Brain pericyte (primary cell): ENCODE measurements at regions not wholly inside any gene's neighbourhood (a gene's known extent, or its start where the extent isn't known, plus 50 kb on each side); places are given as distances from the start of the nearest gene placed in this dataset.
"Not testable (repeated sequence)": the region's sequence is repeated elsewhere in the genome, so short reads cannot be mapped to it uniquely, and the experiment has no call there.

Experiments used
- DNase-seq: peaks from one replicate; pipeline ENCODE4 v3.0.0-alpha.2; 2012; ENCODE audit warnings: low read depth, low spot score

- DNase-seq, result no peak
Measured at GRCh38 chr13:107678075-107678689, 537.2 kb downstream of the LIG4 start.

DNA sequence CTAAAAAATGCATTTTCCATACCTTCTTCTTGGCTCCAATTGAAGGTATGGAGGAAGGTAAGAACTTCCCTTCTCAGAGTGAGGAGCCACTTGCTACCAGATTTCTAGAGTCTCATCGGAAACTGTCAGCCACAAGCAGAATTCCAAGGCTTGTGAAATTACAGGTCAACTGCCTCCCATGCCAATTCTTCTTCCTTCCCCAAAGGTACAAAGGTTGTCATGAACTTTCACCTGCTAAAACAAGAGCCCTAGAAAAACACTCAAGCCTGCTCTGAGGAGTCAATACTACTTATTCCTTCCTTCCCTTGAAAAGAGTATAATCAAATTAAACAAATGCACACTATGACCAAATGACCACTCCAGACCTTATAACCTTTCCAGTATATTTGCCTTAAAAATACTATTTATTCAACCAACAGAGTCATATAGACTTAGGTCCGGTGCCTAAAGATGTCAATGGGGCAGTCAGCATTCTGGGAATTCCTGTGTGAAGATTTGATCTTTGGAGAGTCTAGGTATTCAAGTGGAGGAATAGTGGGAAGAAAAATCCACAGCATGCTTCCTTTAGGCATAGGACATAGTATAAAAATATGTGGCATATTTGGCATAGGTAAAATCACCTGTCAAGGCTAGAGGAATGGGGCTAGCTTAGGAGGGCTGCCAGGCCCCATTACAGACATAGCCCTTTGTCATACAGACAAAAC lies 539.3 kb downstream of the LIG4 start:
- DNase-seq, result no peak

DNA sequence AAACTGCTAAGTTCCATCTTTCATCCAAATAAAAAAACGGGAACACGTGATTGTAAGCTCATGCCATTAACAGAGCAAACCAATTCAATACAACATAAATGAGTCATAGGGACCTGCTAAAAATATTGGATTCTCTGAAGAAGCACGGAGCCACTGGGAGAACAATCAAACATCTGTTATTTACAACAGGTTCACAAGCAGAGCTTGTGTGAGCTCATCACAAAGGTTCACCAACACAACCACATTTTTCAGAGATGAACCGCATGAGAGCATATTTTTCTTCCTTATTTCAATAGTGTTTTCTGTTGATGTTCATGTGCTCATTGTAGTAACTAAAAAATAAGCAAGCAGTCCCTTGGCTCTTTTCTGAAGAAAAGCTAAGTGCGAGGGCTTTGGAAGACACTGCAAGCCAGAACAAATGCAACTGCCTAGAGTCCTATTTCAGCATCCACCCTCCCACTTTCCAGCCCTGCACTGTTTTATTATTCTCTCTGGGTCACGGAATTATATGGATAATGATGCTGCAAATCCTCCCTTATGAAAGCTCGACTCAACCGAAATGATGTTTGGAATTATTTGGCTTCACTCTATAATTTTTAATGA lies 545.8 kb downstream of the LIG4 start:
- no peak for DNase-seq

GRCh38 chr13:107665926-107666458 lies 549.3 kb downstream of the LIG4 start:
- no peak for DNase-seq

- peak; percentile 11 for DNase-seq
Measured at GRCh38 chr13:107650081-107650701, 565.1 kb downstream of the LIG4 start.

GRCh38 chr13:107649079-107649478 lies 566.3 kb downstream of the LIG4 start:
- DNase-seq, result no peak

DNA sequence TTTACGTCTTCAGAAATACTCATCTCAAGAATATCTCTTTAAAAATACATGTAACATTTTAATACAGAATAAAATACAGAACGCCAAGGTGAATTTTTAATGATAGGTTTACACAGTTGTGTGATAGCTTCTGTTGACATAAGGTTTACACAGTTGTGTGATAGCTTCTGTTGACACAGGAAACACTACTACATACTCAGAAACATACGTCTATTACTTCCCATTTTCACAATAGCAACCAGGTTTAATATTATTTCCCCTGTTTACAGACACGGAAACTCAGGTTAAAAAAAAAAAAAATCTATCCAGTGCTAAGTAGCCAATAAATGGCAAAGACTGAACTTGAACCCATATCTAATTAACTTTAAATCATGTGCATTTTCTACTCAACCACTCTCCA lies 571.2 kb downstream of the LIG4 start:
- no peak for DNase-seq

- DNase-seq, result no peak
Measured at GRCh38 chr13:107643615-107644014, 571.7 kb downstream of the LIG4 start.

DNA sequence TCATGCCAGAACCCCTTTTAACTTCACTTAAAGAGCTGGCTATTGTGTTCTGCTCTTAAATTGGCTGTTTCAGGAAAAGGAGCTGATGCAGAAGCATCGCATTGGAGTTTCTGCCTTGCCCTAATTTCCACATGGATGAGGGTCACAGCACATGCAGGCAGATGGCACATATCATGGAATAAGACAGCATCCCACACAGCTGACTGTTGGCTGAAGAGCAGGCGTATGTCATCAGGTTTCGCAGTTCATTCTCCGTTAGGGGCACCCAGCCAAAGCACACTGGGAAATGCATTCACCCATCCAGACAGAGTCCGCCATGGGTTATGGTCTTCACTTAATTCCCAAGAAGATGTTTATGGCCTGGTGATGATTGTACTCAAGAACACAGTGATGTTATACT lies 572.5 kb downstream of the LIG4 start:
- DNase-seq, result no peak

- DNase-seq, result no peak
Measured at GRCh38 chr13:107641574-107641973, 573.8 kb downstream of the LIG4 start.

DNA sequence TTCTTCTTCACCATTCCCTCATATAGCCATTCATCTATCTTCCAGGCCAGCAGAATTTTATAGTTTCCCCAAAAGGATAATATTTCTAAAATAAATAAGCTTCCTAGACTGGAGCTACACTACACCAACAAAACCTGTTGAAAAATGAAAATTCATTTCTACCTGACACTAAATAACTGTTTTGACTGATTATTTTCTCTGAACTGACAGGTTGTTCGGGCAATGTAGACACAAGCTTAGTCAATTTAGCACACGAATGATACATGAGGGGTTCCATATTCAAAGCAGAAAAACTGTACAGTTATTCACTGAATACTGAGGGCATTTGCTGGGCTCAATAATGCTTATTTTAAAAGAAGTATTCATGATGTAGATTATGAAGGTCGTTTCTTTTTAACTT lies 589.7 kb downstream of the LIG4 start:
- DNase-seq, result no peak

DNA sequence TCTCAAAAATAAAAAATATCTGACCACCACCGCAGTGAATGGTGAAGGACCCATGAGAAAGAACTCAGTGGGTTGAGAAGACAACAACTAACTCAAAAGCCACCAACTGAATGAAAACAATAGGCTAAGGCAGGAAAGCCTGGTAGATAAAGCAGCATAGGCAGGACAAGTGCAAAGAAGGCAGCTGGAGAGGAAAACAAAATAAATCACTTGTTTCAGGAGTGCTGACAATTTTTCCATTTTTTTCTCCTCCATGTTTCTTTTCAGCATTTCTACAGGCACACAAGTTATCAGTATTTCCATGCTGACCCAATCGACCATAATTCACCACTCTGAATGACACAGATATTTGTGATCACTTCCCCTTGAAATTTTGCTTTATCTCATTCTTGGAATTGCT lies 597.8 kb downstream of the LIG4 start:
- no peak for DNase-seq

- DNase-seq, result no peak
Measured at GRCh38 chr13:107612376-107612775, 603.0 kb downstream of the LIG4 start.

DNA sequence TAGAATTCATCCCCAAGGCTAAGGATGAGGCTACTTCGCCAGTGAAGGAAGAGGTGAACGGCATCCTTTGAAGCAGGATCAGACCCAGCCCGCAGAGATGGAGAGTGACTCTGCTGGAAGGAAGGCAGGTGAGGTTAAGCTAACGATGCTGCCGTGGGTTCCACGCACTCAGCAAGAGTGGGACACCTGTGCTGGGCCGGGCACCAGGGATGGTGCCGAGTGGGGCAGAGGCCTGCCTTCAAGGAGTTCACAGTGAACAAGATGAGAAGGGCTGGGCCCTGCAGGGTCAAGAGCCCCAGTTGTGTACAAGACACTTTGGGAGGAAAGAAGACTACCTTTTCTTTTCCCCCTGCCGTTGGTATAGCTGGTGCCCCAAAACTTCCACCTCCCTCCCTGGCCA lies 606.6 kb downstream of the LIG4 start:
- no peak for DNase-seq

DNA sequence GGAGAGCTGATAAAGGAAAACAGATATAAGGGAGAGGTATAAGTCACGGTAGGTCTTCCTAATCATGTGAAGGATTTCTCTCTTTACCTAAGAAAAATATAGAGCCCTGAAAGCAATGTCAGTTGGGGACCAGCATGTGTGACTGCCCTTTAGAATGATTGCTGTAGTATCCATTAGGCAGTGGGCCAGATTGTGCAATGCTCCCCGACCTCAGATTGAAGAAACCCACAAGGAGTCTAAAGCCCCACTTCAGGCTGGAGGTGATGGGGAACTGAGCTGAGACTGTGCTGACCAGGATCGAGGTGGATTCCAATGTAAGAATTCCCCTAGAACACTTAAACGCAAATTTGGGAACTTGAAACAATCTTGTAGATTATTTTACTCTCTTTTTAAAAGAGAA lies 614.4 kb downstream of the LIG4 start:
- no peak for DNase-seq

DNA sequence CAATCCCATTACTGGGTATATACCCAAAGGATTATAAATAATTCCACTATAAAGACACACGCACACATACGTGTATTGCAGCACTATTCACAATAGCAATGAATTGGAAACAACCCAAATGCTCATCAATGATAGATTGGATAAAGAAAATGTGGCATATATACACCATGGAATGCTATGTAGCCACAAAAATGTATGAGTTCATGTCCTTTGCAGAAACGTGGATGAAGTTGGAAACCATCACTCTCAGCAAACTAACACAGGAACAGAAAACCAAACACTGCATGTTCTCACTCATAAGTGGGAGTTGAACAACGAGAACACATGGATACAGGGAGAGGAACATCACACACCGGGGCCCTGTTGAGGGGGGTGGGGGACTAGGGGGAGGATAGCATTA lies 619.0 kb downstream of the LIG4 start:
- DNase-seq, result not testable (repeated sequence)

DNA sequence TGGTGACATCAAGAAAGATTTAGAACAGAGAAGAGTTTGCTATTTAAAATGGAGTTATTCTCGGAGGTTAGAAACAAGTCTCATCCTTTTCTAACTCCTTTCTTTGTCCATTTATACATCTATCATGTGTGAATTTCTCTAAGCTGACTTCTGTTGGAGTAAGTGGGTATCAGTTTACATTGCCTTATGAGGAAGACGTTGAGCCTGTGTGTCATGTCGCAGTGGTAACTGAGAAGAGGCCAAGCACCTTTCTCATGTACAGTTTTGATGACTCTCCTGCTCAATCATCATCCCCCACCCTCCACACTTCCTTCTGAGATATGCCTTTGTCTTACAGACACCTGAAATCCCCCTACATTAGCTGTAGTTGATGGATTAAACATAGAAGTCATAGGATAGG lies 624.8 kb downstream of the LIG4 start:
- DNase-seq, result no peak

GRCh38 chr13:107587681-107588080 lies 627.7 kb downstream of the LIG4 start:
- no peak for DNase-seq

DNA sequence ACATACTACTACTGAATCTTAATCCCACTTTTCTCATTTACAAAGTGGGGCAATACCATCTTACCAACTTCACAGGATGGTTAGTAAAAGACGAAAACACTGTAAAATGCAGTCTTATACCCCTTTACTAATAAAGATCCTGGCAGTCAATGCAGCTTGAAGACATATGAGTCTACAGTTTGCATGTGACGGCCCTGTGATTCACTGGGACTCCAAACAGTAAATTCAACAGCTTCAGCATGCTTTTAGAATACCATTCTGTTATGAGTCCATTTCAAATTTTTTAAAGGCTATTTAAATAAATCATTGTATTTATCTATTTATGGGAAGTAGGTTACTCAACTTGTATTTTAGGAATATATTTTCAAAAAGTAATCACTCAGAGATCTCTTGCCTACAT lies 629.1 kb downstream of the LIG4 start:
- DNase-seq, result no peak

DNA sequence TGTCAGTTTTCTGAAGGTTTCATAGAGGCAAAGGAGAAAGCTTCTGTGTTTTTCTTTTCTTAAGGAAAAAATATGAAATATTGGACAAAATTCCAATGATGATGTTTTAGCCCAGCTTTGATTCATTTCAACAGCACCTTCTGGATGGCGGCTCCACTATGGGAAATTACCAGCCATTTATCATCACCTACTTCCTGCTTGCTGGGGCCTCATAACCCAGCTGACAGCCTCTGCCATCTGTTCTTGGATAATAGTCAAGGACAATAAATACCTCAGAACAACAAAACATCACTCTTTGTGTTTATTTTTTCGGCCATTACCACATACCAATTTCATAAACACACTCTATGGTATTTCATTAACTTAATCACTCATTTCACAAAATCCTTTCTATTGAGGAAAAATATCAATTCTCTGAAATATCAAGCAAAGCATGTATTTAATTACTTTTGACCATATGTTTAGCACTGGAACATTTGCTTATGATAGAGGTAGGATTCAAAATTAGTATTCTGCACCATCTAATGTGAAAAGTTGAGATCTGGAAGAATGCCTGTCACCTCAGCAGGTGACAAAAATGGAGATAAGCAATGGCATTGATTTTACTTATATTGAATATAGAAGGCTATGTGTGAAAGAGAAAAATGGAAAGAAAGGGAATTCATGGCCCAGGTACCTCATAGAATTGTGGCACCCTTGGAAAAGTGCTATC lies 629.7 kb downstream of the LIG4 start:
- DNase-seq, result no peak

GRCh38 chr13:107582171-107582570 lies 633.2 kb downstream of the LIG4 start:
- no peak for DNase-seq
